SK-N-SH (cell line): ENCODE measurements at regions not wholly inside any gene's neighbourhood (a gene's known extent, or its start where the extent isn't known, plus 50 kb on each side); places are given as distances from the start of the nearest gene placed in this dataset.

Experiments
- TF ChIP-seq, protein P1 (sequence below): fragments of 150-350 bp; IDR thresholded peaks from 2 replicates; pipeline ENCODE4 v1.6.1; 2017; ENCODE audit warnings: antibody characterized with exemption, low read length, low read depth, borderline replicate concordance
- TF ChIP-seq, protein P2 (sequence below): IDR thresholded peaks from 2 replicates; pipeline ENCODE4; 2012

DNA sequence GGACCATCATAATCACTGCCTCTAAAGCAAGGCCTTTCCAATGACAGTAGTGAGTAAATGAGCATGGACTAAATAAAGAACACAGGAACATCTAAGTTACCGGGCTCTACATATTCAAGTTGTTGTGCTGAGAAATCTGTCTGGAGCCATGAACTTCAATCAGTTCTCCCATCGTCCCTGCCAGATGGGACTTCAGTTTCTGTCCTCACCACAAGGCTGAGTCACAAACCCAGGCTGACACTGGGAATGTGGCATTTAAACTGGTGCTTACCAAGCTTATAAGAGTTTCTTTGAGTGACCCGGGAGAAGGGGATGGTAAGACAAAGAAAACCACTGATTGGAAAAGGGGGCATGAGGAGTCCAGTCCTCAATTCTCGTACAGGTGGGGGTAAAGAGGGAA, 497.0 kb downstream of the MAFB start:
- TF ChIP-seq, protein P1, sequence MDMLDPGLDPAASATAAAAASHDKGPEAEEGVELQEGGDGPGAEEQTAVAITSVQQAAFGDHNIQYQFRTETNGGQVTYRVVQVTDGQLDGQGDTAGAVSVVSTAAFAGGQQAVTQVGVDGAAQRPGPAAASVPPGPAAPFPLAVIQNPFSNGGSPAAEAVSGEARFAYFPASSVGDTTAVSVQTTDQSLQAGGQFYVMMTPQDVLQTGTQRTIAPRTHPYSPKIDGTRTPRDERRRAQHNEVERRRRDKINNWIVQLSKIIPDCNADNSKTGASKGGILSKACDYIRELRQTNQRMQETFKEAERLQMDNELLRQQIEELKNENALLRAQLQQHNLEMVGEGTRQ, result no peak
- TF ChIP-seq, protein P2, sequence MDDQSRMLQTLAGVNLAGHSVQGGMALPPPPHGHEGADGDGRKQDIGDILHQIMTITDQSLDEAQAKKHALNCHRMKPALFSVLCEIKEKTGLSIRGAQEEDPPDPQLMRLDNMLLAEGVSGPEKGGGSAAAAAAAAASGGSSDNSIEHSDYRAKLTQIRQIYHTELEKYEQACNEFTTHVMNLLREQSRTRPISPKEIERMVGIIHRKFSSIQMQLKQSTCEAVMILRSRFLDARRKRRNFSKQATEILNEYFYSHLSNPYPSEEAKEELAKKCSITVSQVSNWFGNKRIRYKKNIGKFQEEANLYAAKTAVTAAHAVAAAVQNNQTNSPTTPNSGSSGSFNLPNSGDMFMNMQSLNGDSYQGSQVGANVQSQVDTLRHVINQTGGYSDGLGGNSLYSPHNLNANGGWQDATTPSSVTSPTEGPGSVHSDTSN, result no peak
